OCI-LY7 (cell line): ENCODE measurements at regions not wholly inside any gene's neighbourhood (a gene's known extent, or its start where the extent isn't known, plus 50 kb on each side); places are given as distances from the start of the nearest gene placed in this dataset.

Experiments used
- CTCF ChIP-seq: fragments of 200-600 bp; sonication (generic); conservative IDR thresholded peaks from 2 replicates; pipeline ENCODE4 v1.5.1; 2014; ENCODE audit warnings: mild to moderate bottlenecking, antibody characterized with exemption, low read length, moderate library complexity, mixed read lengths
- EZH2phosphoT487 ChIP-seq: fragments of 200-600 bp; sonication (generic); IDR thresholded peaks from 2 replicates; pipeline ENCODE4 v1.6.1; 2018; ENCODE audit warnings: low read depth, borderline replicate concordance, mild to moderate bottlenecking, mixed run types, antibody characterized with exemption, low read length, moderate library complexity, mixed read lengths

GRCh38 chr11:92475819-92476218 lies 251.2 kb downstream of the FAT3 start:
- TF ChIP-seq CTCF: no peak
- no peak for TF ChIP-seq EZH2phosphoT487
